Pancreas (tissue), 10 donors: ENCODE measurements at regions not wholly inside any gene's neighbourhood (a gene's known extent, or its start where the extent isn't known, plus 50 kb on each side); places are given as distances from the start of the nearest gene placed in this dataset.
A peak's percentile ranks its signal among the peaks of the same experiment; 100 is the strongest.

ENCODE experiments used
- ATAC-seq, 4 donors: fragments of 200-7000 bp; cut with Tn5 transposase; one replicate each; pipeline versions ENCODE4 v1.8.0 to v1.9.1; 2020; ENCODE audit warnings: mild to moderate bottlenecking in 4 of 4, moderate library complexity in 4 of 4
- DNase-seq, 6 donors: peaks; one replicate each; pipeline ENCODE4 v3.0.0-alpha.2; 2020
- FAIRE-seq: peaks from 2 replicates; lab custom pipeline; 2012; peaks lifted over from hg19 to GRCh38; lab: Jason Lieb, UNC
- H3K27ac ChIP-seq, 4 donors: fragments of 200-600 bp; sonication (generic); 1 replicate in 3 of 4; 2 replicates in 1 of 4; pipeline versions ENCODE4 v1.5.0 to v1.8.0; 2020
- H3K27me3 ChIP-seq, 4 donors: fragments of 200-600 bp; one replicate each; pipeline ENCODE4 v1.8.0; 2021
- H3K36me3 ChIP-seq, 3 donors: fragments of 200-600 bp; sonication (generic) in 1 of 3; one replicate each; pipeline versions ENCODE4 v1.5.0 to v1.8.0; 2020 to 2021
- H3K4me1 ChIP-seq, 3 donors: fragments of 200-600 bp; one replicate each; pipeline ENCODE4 v1.8.0; 2021
- H3K4me3 ChIP-seq, 4 donors: fragments of 200-600 bp; sonication (generic) in 2 of 4; one replicate each; pipeline versions ENCODE4 v1.5.0 to v1.8.0; 2020 to 2021
- H3K9me3 ChIP-seq, 4 donors: fragments of 200-600 bp; one replicate each; pipeline ENCODE4 v1.8.0; 2021
- CTCF ChIP-seq, 4 donors: fragments of 200-600 bp; sonication (generic) in 3 of 4; IDR thresholded peaks; one replicate each; pipeline versions ENCODE4 v1.5.0 to v1.8.0; 2021; ENCODE audit warnings: antibody characterized with exemption in 4 of 4
- WGBS, 2 donors: extraction: QIAGEN DNeasy Blood & Tissue Kit; methylation state at CpG; one replicate each; pipeline ENCODE4 v1.1.7; 2013; 5-methylcytosine and 5-hydroxymethylcytosine counted together
- intact Hi-C, 3 donors: fragments of 100-400 bp; cut with DNase I; formaldehyde crosslinking; loops; one replicate each; pipeline versions ENCODE4 v1.11.1 to v1.14.2; 2022
- donor health status: healthy with polysubstance abuse.
- donor health status: DM: no; HTN: no; CAD: no; lungs with moderate emphysema.
- donor health status: DM: no; HTN: no; CAD: no.
- donor health status: control.
- donor health status: control.
- donor health status: Bipolar disorder and iron deficiency.
- donor health status: DM: yes; HTN: yes; CAD: no.
- donor health status: DM: no; HTN: no; CAD: no.
- donor health status: DM: no; HTN: no; CAD: no.
- donor health status: DM: yes; HTN: yes; CAD: no.

GRCh38 chr7:155209478-155210319, 88.0 kb upstream of the INSIG1 start:
- H3K27ac ChIP-seq: no peak overlapping the region
- TF ChIP-seq CTCF (IDR thresholded peaks at IDR 0.05): no peak

GRCh38 chr7:155210356-155210755, 87.3 kb upstream of the INSIG1 start:
- Histone ChIP-seq H3K9me3 (no peaks in the 10 kb centered on the region), H3K4me1 (no peaks in the 10 kb centered on the region), H3K4me3 (no peak overlapping the region), H3K27ac (no peak overlapping the region), H3K36me3 (no peaks in the 10 kb centered on the region), H3K27me3 (no peaks in the 10 kb centered on the region)
- FAIRE-seq (no peak), DNase-seq (peak in 2 of 6 donors; percentile 29 to 33), ATAC-seq (no peak)
- TF ChIP-seq CTCF (IDR thresholded peaks at IDR 0.05): no peak
- intact Hi-C loops: no loop called here
- whole genome bisulfite sequencing, 2 donors: 82 to 88% methylated on average over 7 of the region's 7 CpGs

More at GRCh38 chr7:155209478-155210319, 88.0 kb upstream of the INSIG1 start:
- Histone ChIP-seq H3K36me3 (no peaks in the 10 kb centered on the region), H3K27me3 (no peaks in the 10 kb centered on the region), H3K9me3 (no peaks in the 10 kb centered on the region), H3K4me1 (peaks cover 3 to 5% (median 4%) of the 10 kb centered on the region in 3 donors), H3K4me3 (no peak overlapping the region)
- DNase-seq (no peak), FAIRE-seq (no peak), ATAC-seq (no peak)
- 81 to 85% methylated on average over 21 of the region's 21 CpGs for WGBS, 2 donors
- intact Hi-C loops: no loop called here

- WGBS, 2 donors: 91 to 94% methylated on average over 6 of the region's 6 CpGs
- DNase-seq (peak in 1 of 6 donors; percentile 32), ATAC-seq (no peak), FAIRE-seq (no peak)
- H3K4me1 ChIP-seq: peaks cover 0 to 7% (median 0%) of the 10 kb centered on the region in 3 donors
- no peaks in the 10 kb centered on the region for H3K36me3 ChIP-seq
- intact Hi-C loops: no loop called here
- no peak for TF ChIP-seq CTCF (IDR thresholded peaks at IDR 0.05)
- no peak overlapping the region for H3K27ac ChIP-seq
- no peak overlapping the region for H3K4me3 ChIP-seq
- no peaks in the 10 kb centered on the region for H3K27me3 ChIP-seq
- H3K9me3 ChIP-seq: no peaks in the 10 kb centered on the region
These were observed 86.5 kb upstream of the INSIG1 start for GRCh38 chr7:155211173-155211572.

GRCh38 chr7:155211761-155212160, 85.9 kb upstream of the INSIG1 start:
- Histone ChIP-seq H3K27ac (no peak overlapping the region), H3K27me3 (no peaks in the 10 kb centered on the region), H3K4me3 (no peak overlapping the region), H3K36me3 (no peaks in the 10 kb centered on the region), H3K9me3 (no peaks in the 10 kb centered on the region), H3K4me1 (peaks cover 0 to 7% (median 0%) of the 10 kb centered on the region in 3 donors)
- no peak for TF ChIP-seq CTCF (IDR thresholded peaks at IDR 0.05)
- no peak for FAIRE-seq
- ATAC-seq: no peak
- intact Hi-C loops: no loop called here
- WGBS, 2 donors: 82 to 88% methylated on average over 4 of the region's 4 CpGs
- DNase-seq: peak in 1 of 6 donors; percentile 35
